Keratinocyte (primary cell): ENCODE measurements at regions not wholly inside any gene's neighbourhood (a gene's known extent, or its start where the extent isn't known, plus 50 kb on each side); places are given as distances from the start of the nearest gene placed in this dataset.

Source experiments
- DNase-seq: peaks from one replicate; pipeline ENCODE4 v3.0.0-alpha.2; 2011; ENCODE audit warnings: low read depth, missing footprints, low spot score
- FAIRE-seq: peaks from 2 replicates; lab custom pipeline; 2011; peaks lifted over from hg19 to GRCh38; lab: Jason Lieb, UNC
- H2AFZ ChIP-seq: 2 replicates; pipeline ENCODE4 v1.6.0; 2012; ENCODE audit warnings: low read length, control low read depth, inconsistent platforms; ENCODE audit not compliant: control insufficient read depth
- H3K27ac ChIP-seq: 2 replicates; pipeline ENCODE4 v1.5.1; 2011; ENCODE audit warnings: low read length; ENCODE audit not compliant: control insufficient read depth, insufficient read depth
- H3K27me3 ChIP-seq: 3 replicates; pipeline ENCODE4 v1.6.0; 2011; ENCODE audit warnings: low read length; ENCODE audit not compliant: control insufficient read depth, insufficient read depth; ENCODE audit errors: extremely low read depth
- H3K36me3 ChIP-seq, 2 experiments: 2 replicates in 1 of 2; 3 replicates in 1 of 2; pipeline ENCODE4 v1.5.1; 2011; ENCODE audit warnings: low read length in 2 of 2, mild to moderate bottlenecking in 1 of 2; ENCODE audit not compliant: control insufficient read depth in 2 of 2, insufficient read depth in 2 of 2; ENCODE audit errors: extremely low read depth in 1 of 2
- H3K4me1 ChIP-seq: 3 replicates; pipeline ENCODE4 v1.5.1; 2011; ENCODE audit warnings: low read length; ENCODE audit not compliant: control insufficient read depth, insufficient read depth; ENCODE audit errors: extremely low read depth
- H3K4me2 ChIP-seq: 3 replicates; pipeline ENCODE4 v1.6.0; 2011; ENCODE audit warnings: low read depth, low read length; ENCODE audit not compliant: control insufficient read depth, insufficient read depth; ENCODE audit errors: extremely low read depth
- H3K4me3 ChIP-seq, 3 experiments: fragments of 200-600 bp in 1 of 3; sonication (generic) in 1 of 3; 2 replicates in 2 of 3; 3 replicates in 1 of 3; pipeline ENCODE4 v1.5.1; 2011 to 2016; ENCODE audit warnings: low read length in 3 of 3, mild to moderate bottlenecking in 3 of 3, control low read depth in 2 of 3, inconsistent platforms in 1 of 3, low read depth in 1 of 3, mixed read lengths in 1 of 3, mixed run types in 1 of 3, moderate library complexity in 1 of 3; ENCODE audit not compliant: control insufficient read depth in 2 of 3, insufficient read depth in 2 of 3; ENCODE audit errors: extremely low read depth in 1 of 3
- H3K79me2 ChIP-seq: 2 replicates; pipeline ENCODE4 v1.6.0; 2012; ENCODE audit warnings: low read length; ENCODE audit not compliant: control insufficient read depth, insufficient read depth
- H3K9ac ChIP-seq: 3 replicates; pipeline ENCODE4 v1.6.0; 2011; ENCODE audit warnings: low read length; ENCODE audit not compliant: control insufficient read depth, insufficient read depth; ENCODE audit errors: extremely low read depth
- H3K9me1 ChIP-seq: 3 replicates; pipeline ENCODE4 v1.6.0; 2011; ENCODE audit warnings: low read length; ENCODE audit not compliant: control insufficient read depth, insufficient read depth; ENCODE audit errors: extremely low read depth
- H3K9me3 ChIP-seq: 2 replicates; pipeline ENCODE4 v1.5.1; 2012; ENCODE audit warnings: low read depth, low read length; ENCODE audit not compliant: control insufficient read depth
- H4K20me1 ChIP-seq: 3 replicates; pipeline ENCODE4 v1.6.0; 2011; ENCODE audit warnings: low read length; ENCODE audit not compliant: control insufficient read depth, insufficient read depth; ENCODE audit errors: extremely low read depth
- CTCF ChIP-seq, 3 experiments: IDR thresholded peaks in 1 of 3; conservative IDR thresholded peaks in 1 of 3; optimal IDR thresholded peaks in 1 of 3; 2 replicates in 2 of 3; 3 replicates in 1 of 3; pipeline versions ENCODE3 to v1.5.1; 2011; ENCODE audit warnings: low read length in 3 of 3, mild to moderate bottlenecking in 3 of 3, moderate library complexity in 2 of 3, control low read depth in 1 of 3, inconsistent platforms in 1 of 3; ENCODE audit not compliant: insufficient read depth in 2 of 3; ENCODE audit errors: extremely low read depth in 1 of 3
- EZH2 ChIP-seq: IDR thresholded peaks from one replicate; pipeline ENCODE4 v1.6.1; 2012; ENCODE audit warnings: inconsistent platforms, mild to moderate bottlenecking, low read length, moderate library complexity
- dilution Hi-C: fragments of 300-500 bp; cut with MboI; formaldehyde crosslinking; loops from one replicate; pipeline ENCODE4 v1.7.0; 2020; ENCODE audit warnings: low sequenced_read_pairs; ENCODE audit not compliant: extremely low pct_ligation_motif_present

GRCh38 chr1:188424176-188424575 is 1595.4 kb downstream of the PLA2G4A start:
- Histone ChIP-seq H4K20me1 (no peaks in the 10 kb centered on the region), H3K9ac (no peak overlapping the region), H3K4me3 (no peak overlapping the region), H2AFZ (no peak overlapping the region), H3K79me2 (no peaks in the 10 kb centered on the region), H3K4me1 (no peaks in the 10 kb centered on the region), H3K27ac (no peak overlapping the region), H3K36me3 (no peaks in the 10 kb centered on the region), H3K9me1 (no peaks in the 10 kb centered on the region), H3K9me3 (no peaks in the 10 kb centered on the region), H3K27me3 (no peaks in the 10 kb centered on the region), H3K4me2 (no peak overlapping the region)
- no peak for DNase-seq
- no peak for FAIRE-seq
- dilution Hi-C loops: no loop called here
- no peak for TF ChIP-seq CTCF (optimal IDR thresholded peaks at IDR 0.05 in 1 of 3, IDR thresholded peaks at IDR 0.05 in 1 of 3, conservative IDR thresholded peaks at IDR 0.05 in 1 of 3; ENCODE audit: extremely low read depth in 1 of 3, insufficient read depth in 2 of 3, low read length in 3 of 3)
- no peak for TF ChIP-seq EZH2

- H3K4me2 ChIP-seq: no peak overlapping the region
- no peak for DNase-seq
- no peak overlapping the region for H3K4me3 ChIP-seq
- TF ChIP-seq CTCF (optimal IDR thresholded peaks at IDR 0.05 in 1 of 3, IDR thresholded peaks at IDR 0.05 in 1 of 3, conservative IDR thresholded peaks at IDR 0.05 in 1 of 3; ENCODE audit: extremely low read depth in 1 of 3, insufficient read depth in 2 of 3, low read length in 3 of 3) (no peak), EZH2 (no peak)
- H3K79me2 ChIP-seq: no peaks in the 10 kb centered on the region
- no peaks in the 10 kb centered on the region for H3K36me3 ChIP-seq
- no peaks in the 10 kb centered on the region for H3K27me3 ChIP-seq
- H3K9me1 ChIP-seq: no peaks in the 10 kb centered on the region
- no peaks in the 10 kb centered on the region for H3K4me1 ChIP-seq
- no peaks in the 10 kb centered on the region for H4K20me1 ChIP-seq
- H3K27ac ChIP-seq: no peak overlapping the region
- no peaks in the 10 kb centered on the region for H3K9me3 ChIP-seq
- dilution Hi-C loops: no loop called here
- no peak overlapping the region for H3K9ac ChIP-seq
- no peak overlapping the region for H2AFZ ChIP-seq
- FAIRE-seq: no peak
Measured at GRCh38 chr1:188425687-188426086, 1596.9 kb downstream of the PLA2G4A start.
